Progenitor cell of endocrine pancreas (in vitro differentiated cells): ENCODE measurements at regions not wholly inside any gene's neighbourhood (a gene's known extent, or its start where the extent isn't known, plus 50 kb on each side); places are given as distances from the start of the nearest gene placed in this dataset.

Source experiments
- DNase-seq: peaks from one replicate; pipeline ENCODE4 v3.0.0; 2021; ENCODE audit warnings: low spot score; ENCODE audit not compliant: unreplicated experiment
- H3K27ac Mint-ChIP-seq: 2 replicates; pipeline ENCODE4 v1.8.0; 2021; ENCODE audit warnings: mild to moderate bottlenecking, moderate library complexity, mixed read lengths
- H3K27me3 Mint-ChIP-seq: 2 replicates; pipeline ENCODE4 v1.8.0; 2021; ENCODE audit warnings: mixed read lengths
- H3K36me3 Mint-ChIP-seq: 2 replicates; pipeline ENCODE4 v1.8.0; 2022; ENCODE audit warnings: mixed read lengths; ENCODE audit not compliant: insufficient read depth
- H3K4me1 Mint-ChIP-seq: 2 replicates; pipeline ENCODE4 v1.8.0; 2021; ENCODE audit warnings: low read depth, mixed read lengths
- H3K4me3 Mint-ChIP-seq: 2 replicates; pipeline ENCODE4 v1.8.0; 2021; ENCODE audit warnings: low read depth, mild to moderate bottlenecking, moderate library complexity, mixed read lengths
- H3K9me3 Mint-ChIP-seq: 2 replicates; pipeline ENCODE4 v1.8.0; 2021; ENCODE audit warnings: low read depth, mixed read lengths
- CTCF ChIP-seq: fragments of 200-600 bp; sonication (generic); IDR thresholded peaks from one replicate; pipeline ENCODE4 v1.5.0; 2021; ENCODE audit warnings: antibody characterized with exemption, mild to moderate bottlenecking; ENCODE audit not compliant: unreplicated experiment

- DNase-seq, result no peak
- no peak for TF ChIP-seq CTCF
- Mint-ChIP-seq H3K9me3 (no peaks in the 10 kb centered on the region), H3K27me3 (peaks cover 4% of the 10 kb centered on the region), H3K27ac (no peak overlapping the region), H3K4me1 (peaks cover 2% of the 10 kb centered on the region), H3K4me3 (no peak overlapping the region), H3K36me3 (no peaks in the 10 kb centered on the region)
Observed at GRCh38 chr1:162942916-162943559, 82.1 kb upstream of the CCDC190 start.

- TF ChIP-seq CTCF, result no peak
- Mint-ChIP-seq H3K4me1 (peaks cover 2% of the 10 kb centered on the region), H3K27me3 (peaks cover 4% of the 10 kb centered on the region), H3K9me3 (no peaks in the 10 kb centered on the region), H3K27ac (no peak overlapping the region), H3K4me3 (no peak overlapping the region), H3K36me3 (no peaks in the 10 kb centered on the region)
- no peak for DNase-seq
Observed at GRCh38 chr1:162941024-162941423, 80.0 kb upstream of the CCDC190 start.

GRCh38 chr1:162939035-162939434 is 78.1 kb upstream of the CCDC190 start:
- H3K9me3 Mint-ChIP-seq, result no peaks in the 10 kb centered on the region
- H3K36me3 Mint-ChIP-seq, result no peaks in the 10 kb centered on the region
- no peak overlapping the region for H3K4me3 Mint-ChIP-seq
- H3K27ac Mint-ChIP-seq, result no peak overlapping the region
- peaks cover 4% of the 10 kb centered on the region for H3K27me3 Mint-ChIP-seq
- TF ChIP-seq CTCF, result no peak
- H3K4me1 Mint-ChIP-seq, result peaks cover 2% of the 10 kb centered on the region
- DNase-seq, result no peak

- Mint-ChIP-seq H3K27ac (no peak overlapping the region), H3K36me3 (no peaks in the 10 kb centered on the region)
Observed at GRCh38 chr1:162937716-162938395, 76.9 kb upstream of the CCDC190 start.

GRCh38 chr1:162930976-162931560 is 70.1 kb upstream of the CCDC190 start:
- Mint-ChIP-seq H3K9me3 (no peaks in the 10 kb centered on the region), H3K36me3 (no peaks in the 10 kb centered on the region), H3K27me3 (no peaks in the 10 kb centered on the region), H3K4me3 (no peak overlapping the region), H3K27ac (peak overlapping the region; percentile 32), H3K4me1 (peaks cover 37% of the 10 kb centered on the region)
- DNase-seq, result no peak
- TF ChIP-seq CTCF, result no peak

More at GRCh38 chr1:162937716-162938395, 76.9 kb upstream of the CCDC190 start:
- Mint-ChIP-seq H3K4me3 (no peak overlapping the region), H3K27me3 (peaks cover 4% of the 10 kb centered on the region), H3K4me1 (peaks cover 3% of the 10 kb centered on the region), H3K9me3 (no peaks in the 10 kb centered on the region)
- no peak for DNase-seq
- no peak for TF ChIP-seq CTCF
